GM23248 (cell line): ENCODE measurements at regions not wholly inside any gene's neighbourhood (a gene's known extent, or its start where the extent isn't known, plus 50 kb on each side); places are given as distances from the start of the nearest gene placed in this dataset.

Source experiments
- EZH2 ChIP-seq: fragments of 200-600 bp; sonication (generic); IDR thresholded peaks from 2 replicates; pipeline ENCODE4 v1.6.1; 2018; ENCODE audit warnings: antibody characterized with exemption, mild to moderate bottlenecking; ENCODE audit not compliant: insufficient read depth, poor library complexity, severe bottlenecking
- EZH2phosphoT487 ChIP-seq: fragments of 200-600 bp; sonication (generic); IDR thresholded peaks from 2 replicates; pipeline ENCODE4 v1.6.1; 2018; ENCODE audit warnings: antibody characterized with exemption, moderate library complexity, mild to moderate bottlenecking, low read depth; ENCODE audit not compliant: insufficient read depth

DNA sequence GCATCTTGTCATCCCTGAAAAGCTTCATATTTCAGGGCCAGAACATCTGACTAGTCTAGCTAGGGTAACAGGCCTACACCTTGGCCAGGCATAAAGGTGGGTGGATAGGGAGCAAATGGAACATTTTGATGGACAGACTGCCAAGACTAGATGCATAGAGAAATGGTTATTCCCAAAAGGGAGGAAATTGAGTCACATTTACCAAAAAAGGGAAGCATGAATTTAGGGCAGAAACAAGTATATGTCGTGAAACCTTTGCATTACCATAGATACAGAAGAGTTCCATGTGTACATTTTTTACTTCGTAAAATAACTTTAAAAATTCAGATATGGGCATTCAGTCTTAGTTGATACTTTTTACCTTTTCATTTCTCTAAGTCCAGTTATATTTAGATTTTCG is 101.3 kb upstream of the ZEB2 start:
- TF ChIP-seq EZH2 = no peak
- TF ChIP-seq EZH2phosphoT487 = no peak
